Heart right ventricle (tissue), 16 donors: ENCODE measurements at regions not wholly inside any gene's neighbourhood (a gene's known extent, or its start where the extent isn't known, plus 50 kb on each side); places are given as distances from the start of the nearest gene placed in this dataset.

Experiments
- ATAC-seq, 8 donors: fragments of 200-7000 bp; cut with Tn5 transposase; one replicate each; pipeline ENCODE4 v1.9.1; 2020; ENCODE audit warnings: mild to moderate bottlenecking in 8 of 8, moderate library complexity in 8 of 8, moderate number of reproducible peaks in 1 of 8
- DNase-seq, 2 donors: peaks; one replicate each; pipeline ENCODE4 v3.0.0-alpha.2; 2020
- H3K27ac ChIP-seq, 10 donors: fragments of 200-600 bp; sonication (generic) in 2 of 10; one replicate each; pipeline versions ENCODE4 v1.5.0 to v1.8.0; 2020 to 2022; ENCODE audit warnings: mild to moderate bottlenecking in 3 of 10
- H3K27me3 ChIP-seq, 7 donors: fragments of 200-600 bp; one replicate each; pipeline ENCODE4 v1.8.0; 2021 to 2022; ENCODE audit warnings: mild to moderate bottlenecking in 2 of 7
- H3K36me3 ChIP-seq, 9 donors: fragments of 200-600 bp; sonication (generic) in 1 of 9; one replicate each; pipeline versions ENCODE4 v1.5.0 to v1.8.0; 2020 to 2022; ENCODE audit warnings: mild to moderate bottlenecking in 2 of 9
- H3K4me1 ChIP-seq, 9 donors: fragments of 200-600 bp; sonication (generic) in 1 of 9; one replicate each; pipeline versions ENCODE4 v1.5.0 to v1.8.0; 2020 to 2022; ENCODE audit warnings: mild to moderate bottlenecking in 4 of 9
- H3K4me3 ChIP-seq, 10 donors: fragments of 200-600 bp; sonication (generic) in 2 of 10; one replicate each; pipeline versions ENCODE4 v1.5.0 to v1.8.0; 2020 to 2022; ENCODE audit warnings: mild to moderate bottlenecking in 7 of 10, moderate library complexity in 2 of 10
- H3K9me3 ChIP-seq, 11 donors: fragments of 200-600 bp in 10 of 11; sonication (generic) in 2 of 11; one replicate each; pipeline versions ENCODE4 v1.5.0 to v1.8.0; 2013 to 2022; ENCODE audit warnings: mild to moderate bottlenecking in 2 of 11, control low read depth in 1 of 11, moderate library complexity in 1 of 11
- CTCF ChIP-seq, 9 donors: fragments of 200-600 bp; sonication (generic) in 2 of 9; IDR thresholded peaks; one replicate each; pipeline versions ENCODE4 v1.5.0 to v1.8.0; 2021 to 2022; ENCODE audit warnings: antibody characterized with exemption in 9 of 9, mild to moderate bottlenecking in 5 of 9, moderate library complexity in 1 of 9
- WGBS, 2 donors: extraction: QIAGEN DNeasy Blood & Tissue Kit; methylation state at CpG; one replicate each; pipeline ENCODE4 v1.1.7; 2013; ENCODE audit warnings: inconsistent platforms in 1 of 2; 5-methylcytosine and 5-hydroxymethylcytosine counted together
- intact Hi-C, 10 donors: fragments of 100-400 bp; cut with DNase I; formaldehyde crosslinking; loops; one replicate each; pipeline versions ENCODE4 v1.11.1 to v1.14.2; 2022
- donor health status: Arrhythmogenic right ventricular cardiomyopathy.
- donor health status: ischemic (EF 13 %, LVEDD 7.1; RV severe dilation, severe dysfunction).
- donor health status: healthy with polysubstance abuse.
- donor health status: DM: no; HTN: yes; CAD: no.
- donor health status: DM: no; HTN: no; CAD: no.
- donor health status: ischemic (EF 25% LVEDD 6.9; RV normal size, moderate dysfunction).
- donor health status: ischemic (EF 25% LVEDD 5.7; RV mildly dilated, moderate dysfunction).
- donor health status: healthy.
- donor health status: DM: yes; HTN: yes; CAD: no.
- donor health status: Ischemic cardiomyopathy.
- donor health status: ischemic (EF 35%, LVEDD 5.7; RV mildly dilated, moderate dysfunction).
- donor health status: nonischemic (EF 11% LVEDD 7.7; RV severe dilation, severe dysfunction).
- donor health status: DM: yes; HTN: yes; CAD: no.
- donor health status: PGD.
- donor health status: ischemic (EF 29% LVEDD 5.4; RV normal size, mild dysfunction).
- donor health status: nonischemic (EF 23%, LVEDD 6.1; RV moderate dilation, normal function).

DNA sequence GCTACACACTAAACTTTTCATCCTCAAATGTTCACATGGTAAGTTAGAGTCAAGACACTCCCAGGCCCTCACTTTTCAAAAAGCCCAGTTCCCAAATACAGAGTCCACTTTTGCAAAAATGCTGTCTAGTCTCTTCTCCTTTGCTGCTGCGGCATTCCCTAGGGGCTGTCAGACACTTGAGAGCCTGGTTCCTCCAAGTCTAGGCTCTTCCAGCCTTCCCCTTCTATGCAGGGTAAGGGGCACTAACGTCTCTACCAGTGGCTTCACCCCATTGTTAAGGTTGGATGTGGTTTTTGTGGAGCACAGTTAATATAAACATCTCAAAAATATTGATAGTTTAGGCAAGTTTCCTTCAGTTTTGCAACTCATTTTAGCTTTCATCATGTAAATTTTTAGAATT is 181.5 kb downstream of the KIF18A start:
- no peak for TF ChIP-seq CTCF (IDR thresholded peaks at IDR 0.05)
- intact Hi-C loops, result no loop called here
- DNase-seq (no peak), ATAC-seq (no peak)
- Histone ChIP-seq H3K4me3 (no peak overlapping the region), H3K4me1 (no peaks in the 10 kb centered on the region), H3K27me3 (no peaks in the 10 kb centered on the region), H3K27ac (no peak overlapping the region), H3K36me3 (no peaks in the 10 kb centered on the region), H3K9me3 (peaks cover 0 to 12% (median 0%) of the 10 kb centered on the region in 11 donors)
- 67 to 72% methylated on average over 2 of the region's 2 CpGs for WGBS, 2 donors

- Histone ChIP-seq H3K27me3 (no peaks in the 10 kb centered on the region), H3K9me3 (peaks cover 0 to 12% (median 0%) of the 10 kb centered on the region in 11 donors), H3K4me1 (no peaks in the 10 kb centered on the region), H3K27ac (no peak overlapping the region), H3K36me3 (no peaks in the 10 kb centered on the region), H3K4me3 (no peak overlapping the region)
- TF ChIP-seq CTCF (IDR thresholded peaks at IDR 0.05), result no peak
- intact Hi-C loops, result no loop called here
- ATAC-seq (no peak), DNase-seq (no peak)
Observed at GRCh38 chr11:27921472-27921871, 186.5 kb downstream of the KIF18A start.

- Histone ChIP-seq H3K27me3 (no peaks in the 10 kb centered on the region), H3K27ac (no peak overlapping the region), H3K4me1 (no peaks in the 10 kb centered on the region), H3K9me3 (peaks cover 0 to 3% (median 0%) of the 10 kb centered on the region in 11 donors), H3K4me3 (no peak overlapping the region), H3K36me3 (no peaks in the 10 kb centered on the region)
- DNase-seq, result no peak
- no peak for ATAC-seq
- 82 to 86% methylated on average over 6 of the region's 6 CpGs for WGBS, 2 donors
- no peak for TF ChIP-seq CTCF (IDR thresholded peaks at IDR 0.05)
- intact Hi-C loops, result no loop called here
Observed at GRCh38 chr11:27916541-27917100, 191.3 kb downstream of the KIF18A start.

DNA sequence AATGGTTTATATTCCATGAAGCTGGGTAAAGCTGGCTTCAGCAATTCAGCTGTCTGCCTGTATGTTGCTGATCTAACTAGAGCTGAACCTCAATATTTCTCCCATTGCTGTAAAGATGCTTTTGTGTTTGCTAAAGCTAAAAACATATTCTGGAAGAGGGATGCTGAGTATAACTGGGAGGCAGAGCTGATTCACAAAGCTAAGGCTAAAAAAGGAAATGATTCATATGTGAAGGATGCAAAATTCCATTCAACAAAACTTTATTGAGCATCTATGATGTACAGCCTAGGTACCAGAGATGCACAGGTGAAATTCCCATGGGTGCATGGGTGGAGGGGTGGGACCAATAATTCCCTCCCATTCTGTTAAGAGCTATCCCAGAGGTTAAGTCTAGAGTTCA is 193.9 kb downstream of the KIF18A start:
- no peak overlapping the region for H3K27ac ChIP-seq
- H3K9me3 ChIP-seq, result no peaks in the 10 kb centered on the region
- H3K36me3 ChIP-seq, result no peaks in the 10 kb centered on the region
- peaks cover 0 to 6% (median 0%) of the 10 kb centered on the region in 7 donors for H3K27me3 ChIP-seq
- no peak for TF ChIP-seq CTCF (IDR thresholded peaks at IDR 0.05)
- ATAC-seq (no peak), DNase-seq (no peak)
- no peaks in the 10 kb centered on the region for H3K4me1 ChIP-seq
- intact Hi-C loops, result no loop called here
- H3K4me3 ChIP-seq, result no peak overlapping the region
